SK-N-SH (cell line): ENCODE measurements at regions not wholly inside any gene's neighbourhood (a gene's known extent, or its start where the extent isn't known, plus 50 kb on each side); places are given as distances from the start of the nearest gene placed in this dataset.
"Not testable (repeated sequence)": the region's sequence is repeated elsewhere in the genome, so short reads cannot be mapped to it uniquely, and the experiment has no call there.

Experiments used
- CTCF ChIA-PET: fragments of 300-600, 350-600 bp; formaldehyde crosslinking; extraction: SDS; loops from one replicate; lab custom pipeline; 2021; lab: Yijun Ruan, JAX
- POLR2A ChIA-PET: fragments of 350-600 bp; sonication (Branson Sonifier 250); formaldehyde crosslinking; extraction: SDS; loops from one replicate; lab custom pipeline; 2020; ENCODE audit warnings: antibody characterized with exemption, inconsistent platforms; lab: Yijun Ruan, JAX
- DNase-seq: peaks from one replicate; pipeline ENCODE4 v3.0.0; 2012
- H2AFZ ChIP-seq: fragments of 200-600 bp; sonication (generic); 2 replicates; pipeline ENCODE4 v1.8.1; 2016; ENCODE audit warnings: antibody characterized with exemption, mild to moderate bottlenecking, low read depth
- H3F3A ChIP-seq: fragments of 200-600 bp; sonication (generic); replicated peaks from 2 replicates; pipeline ENCODE3; 2016; ENCODE audit warnings: antibody characterized with exemption, mild to moderate bottlenecking; ENCODE audit not compliant: insufficient read depth
- H3K27ac ChIP-seq, 2 experiments: fragments of 200-500 bp in 1 of 2; fragments of 200-600 bp in 1 of 2; sonication (Bioruptor generic) in 1 of 2; sonication (generic), shearing (Covaris generic) in 1 of 2; 2 replicates each; pipeline versions ENCODE4 v1.5.1 to v1.6.1; 2014 to 2016; ENCODE audit warnings: low read depth in 2 of 2, inconsistent platforms in 1 of 2, low read length in 1 of 2, mild to moderate bottlenecking in 1 of 2, mixed read lengths in 1 of 2
- H3K27me3 ChIP-seq: fragments of 200-600 bp; sonication (generic), shearing (Covaris generic); 2 replicates; pipeline ENCODE4 v1.6.1; 2016; ENCODE audit warnings: mixed run types; ENCODE audit not compliant: insufficient read depth
- H3K36me3 ChIP-seq, 2 experiments: fragments of 200-500 bp in 1 of 2; fragments of 200-600 bp in 1 of 2; sonication (Bioruptor generic) in 1 of 2; sonication (generic) in 1 of 2; replicated peaks in 1 of 2; 2 replicates each; pipeline versions ENCODE3 to v1.5.1; 2014 to 2016; ENCODE audit warnings: low read length in 1 of 2, mild to moderate bottlenecking in 1 of 2; ENCODE audit not compliant: insufficient read depth in 2 of 2, control insufficient read depth in 1 of 2
- H3K4me1 ChIP-seq, 2 experiments: fragments of 200-500 bp in 1 of 2; fragments of 200-600 bp in 1 of 2; sonication (Bioruptor generic) in 1 of 2; sonication (generic), shearing (Covaris generic) in 1 of 2; 2 replicates each; pipeline versions ENCODE4 v1.5.1 to v1.6.1; 2014 to 2016; ENCODE audit warnings: low read depth in 1 of 2, low read length in 1 of 2, mixed run types in 1 of 2; ENCODE audit not compliant: insufficient read depth in 2 of 2, control insufficient read depth in 1 of 2
- H3K4me2 ChIP-seq: fragments of 200-600 bp; sonication (generic), shearing (Covaris generic); 2 replicates; pipeline ENCODE4 v1.6.1; 2017; ENCODE audit warnings: mixed run types
- H3K4me3 ChIP-seq, 2 experiments: fragments of 200-500 bp in 1 of 2; fragments of 200-600 bp in 1 of 2; sonication (Bioruptor generic) in 1 of 2; sonication (generic), shearing (Covaris generic) in 1 of 2; 2 replicates each; pipeline versions ENCODE4 v1.5.1 to v1.8.1; 2014 to 2016; ENCODE audit warnings: low read depth in 2 of 2, inconsistent platforms in 1 of 2, low read length in 1 of 2, mild to moderate bottlenecking in 1 of 2, mixed read lengths in 1 of 2, moderate library complexity in 1 of 2
- H3K79me2 ChIP-seq: fragments of 200-600 bp; sonication (generic); 2 replicates; pipeline ENCODE4 v1.8.1; 2017; ENCODE audit warnings: mild to moderate bottlenecking; ENCODE audit not compliant: insufficient read depth
- H3K9ac ChIP-seq: fragments of 200-600 bp; sonication (generic); 2 replicates; pipeline ENCODE4 v1.6.1; 2017; ENCODE audit warnings: mixed run types
- H3K9me2 ChIP-seq: fragments of 200-600 bp; sonication (generic); 2 replicates; pipeline ENCODE4 v1.6.1; 2017; ENCODE audit warnings: mixed run types
- H3K9me3 ChIP-seq: fragments of 200-600 bp; sonication (generic); 2 replicates; pipeline ENCODE4 v1.6.1; 2017; ENCODE audit warnings: mixed run types, mild to moderate bottlenecking, moderate library complexity
- H4K20me1 ChIP-seq: fragments of 200-600 bp; sonication (generic); 2 replicates; pipeline ENCODE4 v1.6.1; 2017; ENCODE audit warnings: mild to moderate bottlenecking, mixed run types; ENCODE audit not compliant: insufficient read depth
- ELF1 ChIP-seq: IDR thresholded peaks from 2 replicates; pipeline ENCODE4 v1.4.0; 2012
- EZH2phosphoT487 ChIP-seq: fragments of 200-600 bp; sonication (generic); IDR thresholded peaks from 2 replicates; pipeline ENCODE4 v1.6.1; 2017; ENCODE audit warnings: low read depth, mixed run types, mild to moderate bottlenecking, antibody characterized with exemption, moderate library complexity, borderline replicate concordance
- FOSL2 ChIP-seq: IDR thresholded peaks from 2 replicates; pipeline ENCODE4 v1.4.0; 2012; ENCODE audit warnings: low read depth, mild to moderate bottlenecking, moderate library complexity, borderline replicate concordance
- FOXM1 ChIP-seq: IDR thresholded peaks from 2 replicates; pipeline ENCODE4 v1.4.0; 2012; ENCODE audit warnings: low read depth, mild to moderate bottlenecking
- IRF3 ChIP-seq: fragments of 150-350 bp; IDR thresholded peaks from 2 replicates; pipeline ENCODE4 v1.6.1; 2016; ENCODE audit warnings: mild to moderate bottlenecking, low read depth, low read length
- MEF2A ChIP-seq: IDR thresholded peaks from 2 replicates; pipeline ENCODE4 v1.4.0; 2012; ENCODE audit warnings: low read depth, borderline replicate concordance
- MXI1 ChIP-seq: IDR thresholded peaks from 2 replicates; pipeline ENCODE4 v1.6.1; 2012; ENCODE audit warnings: mild to moderate bottlenecking, low read depth, low read length, improper control_type of control experiment
- POLR2AphosphoS5 ChIP-seq: IDR thresholded peaks from 2 replicates; pipeline ENCODE4 v1.6.1; 2012; ENCODE audit warnings: low read depth, low read length
- RAD21 ChIP-seq: IDR thresholded peaks from 2 replicates; pipeline ENCODE4 v1.6.1; 2012; ENCODE audit warnings: mild to moderate bottlenecking, low read length
- REST ChIP-seq: IDR thresholded peaks from 2 replicates; pipeline ENCODE4 v1.6.1; 2012; ENCODE audit warnings: mild to moderate bottlenecking, low read depth, low read length, moderate library complexity
- RXRA ChIP-seq: IDR thresholded peaks from 2 replicates; pipeline ENCODE4 v1.4.0; 2012; ENCODE audit warnings: low read depth, mild to moderate bottlenecking, borderline replicate concordance
- SIN3A ChIP-seq: IDR thresholded peaks from 2 replicates; pipeline ENCODE4 v1.6.1; 2012; ENCODE audit warnings: low read depth, mild to moderate bottlenecking, low read length, moderate library complexity, borderline replicate concordance
- TCF12 ChIP-seq: IDR thresholded peaks from 2 replicates; pipeline ENCODE4 v1.4.0; 2012
- USF2 ChIP-seq: fragments of 150-350 bp; IDR thresholded peaks from 2 replicates; pipeline ENCODE4 v1.6.1; 2017; ENCODE audit warnings: antibody characterized with exemption, low read length, low read depth, borderline replicate concordance
- YY1 ChIP-seq: IDR thresholded peaks from 2 replicates; pipeline ENCODE4 v1.4.0; 2012; ENCODE audit warnings: low read depth, mild to moderate bottlenecking
- WGBS: methylation state at CpG from one replicate; pipeline ENCODE4 v1.1.6; 2017; ENCODE audit warnings: low lambda C conversion rate; 5-methylcytosine and 5-hydroxymethylcytosine counted together

GRCh38 chrX:96214681-96215080 lies 470.0 kb upstream of the DIAPH2 start:
- H3K9me3 ChIP-seq, H3K79me2 ChIP-seq, H3K27me3 ChIP-seq, H3K9ac ChIP-seq, H3K27ac ChIP-seq, POLR2A ChIA-PET, H3F3A ChIP-seq, H3K4me3 ChIP-seq, DNase-seq, H3K36me3 ChIP-seq, H2AFZ ChIP-seq, H3K9me2 ChIP-seq, H3K4me1 ChIP-seq, H3K4me2 ChIP-seq, H4K20me1 ChIP-seq: not testable (repeated sequence)
- WGBS: 48% methylated on average over 3 of the region's 4 CpGs
- CTCF ChIA-PET: interaction anchor here (1.1 kb wide), 1 partner anchor 9 kb away, joined by 4 read pairs; no protein-coding TSS in a partner anchor

GRCh38 chrX:96224279-96224678 lies 460.4 kb upstream of the DIAPH2 start:
- H2AFZ ChIP-seq: no peak overlapping the region
- H3K4me3 ChIP-seq: no peak overlapping the region
- H3K27me3 ChIP-seq: no peaks in the 10 kb centered on the region
- no peaks in the 10 kb centered on the region for H3K36me3 ChIP-seq
- H3K4me2 ChIP-seq: no peak overlapping the region
- DNase-seq: no peak
- no peaks in the 10 kb centered on the region for H3K4me1 ChIP-seq
- no peaks in the 10 kb centered on the region for H3F3A ChIP-seq
- no peaks in the 10 kb centered on the region for H3K9me3 ChIP-seq
- WGBS: 23% methylated on average over 3 of the region's 3 CpGs
- H3K79me2 ChIP-seq: no peaks in the 10 kb centered on the region
- H3K27ac ChIP-seq: no peak overlapping the region
- no peaks in the 10 kb centered on the region for H3K9me2 ChIP-seq
- TF ChIP-seq FOSL2 (no peak), POLR2AphosphoS5 (no peak), MEF2A (no peak)
- H4K20me1 ChIP-seq: no peaks in the 10 kb centered on the region
- ChIA-PET POLR2A (no interaction called here), CTCF (interaction anchor here (1.3 kb wide), 1 partner anchor 10 kb away, joined by 4 read pairs; no protein-coding TSS in a partner anchor)
- no peak overlapping the region for H3K9ac ChIP-seq

GRCh38 chrX:96244955-96245354 lies 439.7 kb upstream of the DIAPH2 start:
- H3K9me2 ChIP-seq: no peaks in the 10 kb centered on the region
- WGBS: 24% methylated on average over 3 of the region's 3 CpGs
- no peaks in the 10 kb centered on the region for H4K20me1 ChIP-seq
- H3F3A ChIP-seq: no peaks in the 10 kb centered on the region
- TF ChIP-seq EZH2phosphoT487 (no peak), RXRA (no peak), TCF12 (no peak), MXI1 (no peak), REST (no peak), FOXM1 (no peak), IRF3 (no peak), RAD21 (no peak), ELF1 (no peak), POLR2AphosphoS5 (no peak), YY1 (no peak), SIN3A (no peak), USF2 (no peak)
- H2AFZ ChIP-seq: no peak overlapping the region
- H3K9ac ChIP-seq: no peak overlapping the region
- ChIA-PET POLR2A (no interaction called here), CTCF (no interaction called here)
- DNase-seq: no peak
- H3K79me2 ChIP-seq: no peaks in the 10 kb centered on the region
- no peaks in the 10 kb centered on the region for H3K36me3 ChIP-seq
- no peak overlapping the region for H3K4me3 ChIP-seq
- no peak overlapping the region for H3K27ac ChIP-seq
- no peaks in the 10 kb centered on the region for H3K27me3 ChIP-seq
- no peak overlapping the region for H3K4me2 ChIP-seq
- H3K9me3 ChIP-seq: no peaks in the 10 kb centered on the region
- no peaks in the 10 kb centered on the region for H3K4me1 ChIP-seq
